SK-N-SH (cell line): ENCODE measurements at regions not wholly inside any gene's neighbourhood (a gene's known extent, or its start where the extent isn't known, plus 50 kb on each side); places are given as distances from the start of the nearest gene placed in this dataset.

Experiments
- GABPA ChIP-seq: IDR thresholded peaks from 2 replicates; pipeline ENCODE4 v1.4.0; 2012; ENCODE audit warnings: low read depth, mild to moderate bottlenecking
- MXI1 ChIP-seq: IDR thresholded peaks from 2 replicates; pipeline ENCODE4 v1.6.1; 2012; ENCODE audit warnings: mild to moderate bottlenecking, low read depth, low read length, improper control_type of control experiment
- TAF1 ChIP-seq: IDR thresholded peaks from 2 replicates; pipeline ENCODE4 v1.6.1; 2012; ENCODE audit warnings: low read depth, mild to moderate bottlenecking, low read length, moderate library complexity, borderline replicate concordance
- TF ChIP-seq, protein P1 (sequence below): fragments of 200-600 bp; sonication (generic); IDR thresholded peaks from 2 replicates; pipeline ENCODE4 v1.6.1; 2017; ENCODE audit warnings: antibody characterized with exemption, mild to moderate bottlenecking, moderate library complexity
- TF ChIP-seq, protein P2 (sequence below): fragments of 150-350 bp; IDR thresholded peaks from 2 replicates; pipeline ENCODE4 v1.6.1; 2017; ENCODE audit warnings: antibody characterized with exemption, low read length, low read depth, borderline replicate concordance
- TF ChIP-seq, protein P3 (sequence below): fragments of 150-350 bp; IDR thresholded peaks from 2 replicates; pipeline ENCODE4 v1.6.1; 2016; ENCODE audit warnings: mild to moderate bottlenecking, low read depth, low read length

DNA sequence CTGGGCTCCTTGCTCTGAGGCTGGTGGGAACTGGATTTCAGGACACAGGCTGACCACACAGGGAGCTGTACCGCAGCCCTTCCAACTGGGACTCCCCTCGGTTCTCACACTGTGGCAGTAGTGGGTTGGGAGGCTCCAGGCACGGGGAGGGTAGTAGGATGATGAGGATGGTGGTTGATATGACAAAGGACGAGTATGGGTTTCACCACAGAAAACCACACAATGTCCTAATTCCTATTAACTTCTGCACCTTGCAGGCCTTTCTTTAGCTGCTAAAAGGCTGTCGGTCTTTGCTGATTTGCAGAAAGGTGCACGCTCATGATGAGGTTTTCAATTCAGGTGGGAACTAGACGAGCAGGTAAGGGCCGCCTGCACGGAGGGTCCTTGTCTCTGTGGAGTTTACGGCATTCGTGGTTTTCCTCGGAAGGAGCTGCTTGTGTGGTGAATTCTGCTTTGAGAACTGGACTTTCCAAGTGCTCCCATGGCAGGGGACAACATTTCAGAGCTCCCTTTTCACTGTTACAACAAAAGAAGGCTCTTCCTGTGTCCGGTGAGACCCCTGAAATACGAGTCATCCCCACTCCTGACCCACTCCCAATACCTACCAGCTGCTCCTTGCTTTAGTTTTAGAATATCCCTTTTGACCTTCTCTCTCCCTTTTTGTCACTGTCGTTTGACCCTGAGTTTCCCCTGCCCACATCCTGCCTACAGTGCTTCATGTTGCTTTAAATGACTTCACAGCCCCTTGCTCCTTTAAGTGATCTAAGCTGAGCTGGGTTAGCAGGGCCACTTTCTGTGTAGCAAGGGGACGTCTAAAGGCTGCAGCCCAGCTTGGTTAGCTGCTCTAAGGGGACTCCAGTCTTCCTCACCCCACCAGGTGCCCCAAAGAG, 125.1 kb downstream of the MRPS6 start:
- TF ChIP-seq GABPA, result no peak
- TF ChIP-seq, protein P1, sequence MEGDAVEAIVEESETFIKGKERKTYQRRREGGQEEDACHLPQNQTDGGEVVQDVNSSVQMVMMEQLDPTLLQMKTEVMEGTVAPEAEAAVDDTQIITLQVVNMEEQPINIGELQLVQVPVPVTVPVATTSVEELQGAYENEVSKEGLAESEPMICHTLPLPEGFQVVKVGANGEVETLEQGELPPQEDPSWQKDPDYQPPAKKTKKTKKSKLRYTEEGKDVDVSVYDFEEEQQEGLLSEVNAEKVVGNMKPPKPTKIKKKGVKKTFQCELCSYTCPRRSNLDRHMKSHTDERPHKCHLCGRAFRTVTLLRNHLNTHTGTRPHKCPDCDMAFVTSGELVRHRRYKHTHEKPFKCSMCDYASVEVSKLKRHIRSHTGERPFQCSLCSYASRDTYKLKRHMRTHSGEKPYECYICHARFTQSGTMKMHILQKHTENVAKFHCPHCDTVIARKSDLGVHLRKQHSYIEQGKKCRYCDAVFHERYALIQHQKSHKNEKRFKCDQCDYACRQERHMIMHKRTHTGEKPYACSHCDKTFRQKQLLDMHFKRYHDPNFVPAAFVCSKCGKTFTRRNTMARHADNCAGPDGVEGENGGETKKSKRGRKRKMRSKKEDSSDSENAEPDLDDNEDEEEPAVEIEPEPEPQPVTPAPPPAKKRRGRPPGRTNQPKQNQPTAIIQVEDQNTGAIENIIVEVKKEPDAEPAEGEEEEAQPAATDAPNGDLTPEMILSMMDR, result no peak
- TF ChIP-seq TAF1, result no peak
- TF ChIP-seq, protein P2, sequence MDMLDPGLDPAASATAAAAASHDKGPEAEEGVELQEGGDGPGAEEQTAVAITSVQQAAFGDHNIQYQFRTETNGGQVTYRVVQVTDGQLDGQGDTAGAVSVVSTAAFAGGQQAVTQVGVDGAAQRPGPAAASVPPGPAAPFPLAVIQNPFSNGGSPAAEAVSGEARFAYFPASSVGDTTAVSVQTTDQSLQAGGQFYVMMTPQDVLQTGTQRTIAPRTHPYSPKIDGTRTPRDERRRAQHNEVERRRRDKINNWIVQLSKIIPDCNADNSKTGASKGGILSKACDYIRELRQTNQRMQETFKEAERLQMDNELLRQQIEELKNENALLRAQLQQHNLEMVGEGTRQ, result no peak
- no peak for TF ChIP-seq MXI1
- TF ChIP-seq, protein P3, sequence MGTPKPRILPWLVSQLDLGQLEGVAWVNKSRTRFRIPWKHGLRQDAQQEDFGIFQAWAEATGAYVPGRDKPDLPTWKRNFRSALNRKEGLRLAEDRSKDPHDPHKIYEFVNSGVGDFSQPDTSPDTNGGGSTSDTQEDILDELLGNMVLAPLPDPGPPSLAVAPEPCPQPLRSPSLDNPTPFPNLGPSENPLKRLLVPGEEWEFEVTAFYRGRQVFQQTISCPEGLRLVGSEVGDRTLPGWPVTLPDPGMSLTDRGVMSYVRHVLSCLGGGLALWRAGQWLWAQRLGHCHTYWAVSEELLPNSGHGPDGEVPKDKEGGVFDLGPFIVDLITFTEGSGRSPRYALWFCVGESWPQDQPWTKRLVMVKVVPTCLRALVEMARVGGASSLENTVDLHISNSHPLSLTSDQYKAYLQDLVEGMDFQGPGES, result no peak
